SK-MEL-5 (cell line): ENCODE measurements at regions not wholly inside any gene's neighbourhood (a gene's known extent, or its start where the extent isn't known, plus 50 kb on each side); places are given as distances from the start of the nearest gene placed in this dataset.
"Not testable (repeated sequence)": the region's sequence is repeated elsewhere in the genome, so short reads cannot be mapped to it uniquely, and the experiment has no call there.

Experiments
- DNase-seq: peaks from one replicate; pipeline ENCODE4 v3.0.0-alpha.2; 2016; ENCODE audit warnings: low read depth, low spot score
- in situ Hi-C: cut with HindIII; loops from 2 replicates; pipeline ENCODE4 v1.10.0; 2016; ENCODE audit warnings: low sequenced_read_pairs, high pct_unique_total_duplicates, low pct_unique_long_range_greater_than_20kb

GRCh38 chr17:14545156-14545906, 244.4 kb downstream of the HS3ST3B1 start:
- in situ Hi-C loops: no loop called here
- no peak for DNase-seq

DNA sequence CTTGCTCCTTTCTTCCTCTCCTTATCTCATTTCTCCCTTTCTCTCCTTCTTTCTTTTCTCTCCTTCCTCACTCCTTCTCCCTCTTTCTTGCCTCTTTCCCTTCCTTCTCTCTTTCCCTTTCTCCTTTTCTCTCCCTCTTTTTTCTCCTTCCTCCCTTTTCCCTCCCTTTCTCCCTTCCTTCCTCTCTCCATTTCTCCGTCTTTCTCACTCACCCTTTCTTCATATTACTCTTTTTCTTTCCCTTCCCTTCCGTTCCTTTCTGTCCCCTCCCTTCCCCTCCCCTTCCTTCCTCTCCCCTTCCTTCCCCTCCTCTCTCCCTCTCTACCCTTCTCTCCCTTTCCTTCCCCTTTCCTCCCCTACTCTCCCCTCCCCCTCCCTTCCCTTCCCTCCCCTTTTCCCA, 240.8 kb downstream of the HS3ST3B1 start:
- in situ Hi-C loops: no loop called here
- no peak for DNase-seq

DNA sequence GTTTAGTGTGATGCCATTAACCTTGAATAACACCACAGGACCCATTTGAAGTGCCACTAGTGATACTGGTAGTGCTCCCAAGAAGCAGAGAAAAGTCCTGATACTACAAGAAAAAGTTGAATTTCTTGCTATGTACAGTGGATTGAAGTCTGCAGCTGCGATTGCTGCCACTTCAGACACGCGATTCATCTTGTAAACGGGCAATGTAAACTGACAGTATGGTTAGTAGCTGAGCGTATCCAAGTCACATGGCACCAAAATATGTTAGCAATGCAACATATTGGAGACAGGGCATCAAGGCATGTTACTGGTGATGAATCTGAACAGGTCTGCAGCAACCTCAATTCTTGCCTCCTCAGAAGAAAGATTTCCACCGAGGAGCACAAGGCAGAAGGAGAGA, 238.9 kb downstream of the HS3ST3B1 start:
- in situ Hi-C loops: no loop called here
- no peak for DNase-seq

DNA sequence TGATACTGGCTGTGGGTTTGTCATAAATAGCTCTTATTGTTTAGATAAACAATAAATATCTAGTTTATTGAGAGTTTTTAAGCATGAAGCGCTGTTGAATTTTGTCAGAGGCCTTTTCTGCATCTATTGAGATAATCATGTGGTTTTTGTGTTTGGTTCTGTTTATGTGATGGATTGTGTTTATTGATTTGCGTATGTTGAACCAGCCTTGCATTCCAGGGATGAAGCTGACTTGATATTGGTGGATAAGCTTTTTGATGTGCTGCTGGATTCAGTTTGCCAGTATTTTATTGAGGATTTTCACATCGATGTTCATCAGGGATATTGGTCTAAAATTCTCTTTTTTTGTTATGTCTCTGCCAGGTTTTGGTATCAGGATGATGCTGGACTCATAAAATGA, 231.4 kb downstream of the HS3ST3B1 start:
- in situ Hi-C loops, DNase-seq: not testable (repeated sequence)

DNA sequence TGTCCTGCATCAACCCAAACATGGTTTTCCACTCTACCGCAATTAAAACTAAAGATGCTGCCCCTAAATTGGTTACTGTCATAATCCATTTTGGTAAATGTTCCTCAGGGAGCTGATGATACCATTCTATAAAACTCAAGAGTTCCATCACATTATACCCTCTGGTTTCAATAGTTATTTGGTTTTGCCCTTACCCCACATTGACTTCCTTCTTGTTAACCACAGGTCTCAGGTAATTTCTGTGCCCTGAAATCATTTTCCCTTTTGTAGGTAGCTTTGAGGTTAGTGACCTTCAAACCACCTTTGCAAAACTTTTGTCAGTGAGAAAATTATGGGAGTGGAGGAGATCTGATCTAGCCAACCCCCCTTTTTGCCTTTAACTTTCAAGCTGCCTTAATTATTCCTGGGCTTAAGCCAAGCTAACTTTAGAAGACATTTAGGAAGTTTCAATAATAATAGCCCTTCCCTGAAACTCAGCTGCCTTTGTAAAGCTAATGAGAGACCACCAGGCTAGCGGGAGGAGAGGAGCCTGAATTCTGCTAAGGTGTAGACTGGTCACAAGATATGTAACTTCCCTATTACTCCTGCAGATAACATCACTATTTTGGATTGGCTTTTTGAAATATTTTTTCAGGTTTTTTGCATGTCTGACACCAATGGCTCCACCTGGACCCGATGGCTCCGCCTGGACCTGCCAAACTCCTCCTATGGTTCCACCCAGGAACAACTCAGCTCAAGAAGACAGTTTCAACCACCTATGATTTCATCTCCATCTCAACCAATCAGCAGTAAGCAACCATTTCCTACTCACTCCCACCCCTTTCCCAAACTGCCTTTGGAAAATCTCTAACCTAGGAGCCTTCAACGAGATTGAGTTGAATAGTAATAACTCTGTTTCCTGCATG, 224.9 kb downstream of the HS3ST3B1 start:
- in situ Hi-C loops: no loop called here
- no peak for DNase-seq

DNA sequence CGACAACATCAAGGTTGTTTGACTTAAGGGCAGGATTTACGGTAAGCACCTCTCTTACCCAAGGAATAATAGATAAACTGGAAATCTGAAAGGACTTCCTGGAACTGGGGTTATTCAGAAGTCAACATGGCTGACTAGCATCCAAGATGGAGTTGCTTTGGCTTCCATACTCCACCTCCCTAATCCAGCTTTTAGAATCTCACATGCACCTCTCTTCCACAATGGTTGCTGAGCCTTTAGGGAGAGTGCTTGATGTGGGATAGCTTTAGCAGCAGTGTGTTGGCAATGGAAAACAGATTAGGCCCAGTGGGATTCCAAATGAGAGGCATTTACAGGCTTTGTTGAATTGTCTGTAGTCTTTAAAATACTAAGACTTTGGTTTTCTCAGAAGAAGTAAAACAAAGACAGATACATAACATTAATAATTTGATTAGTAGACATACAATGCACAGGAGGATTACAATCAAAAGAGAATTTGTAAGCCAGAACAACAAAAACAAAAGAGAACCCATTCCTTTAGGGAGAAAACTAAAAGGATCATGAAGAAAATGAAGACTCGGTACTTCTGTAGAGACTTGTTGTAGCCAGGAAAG, 222.0 kb downstream of the HS3ST3B1 start:
- in situ Hi-C loops: no loop called here
- DNase-seq: no peak

GRCh38 chr17:14518919-14519318, 218.0 kb downstream of the HS3ST3B1 start:
- DNase-seq, in situ Hi-C loops: not testable (repeated sequence)

- DNase-seq: no peak
- in situ Hi-C loops: no loop called here
These were observed 214.1 kb downstream of the HS3ST3B1 start for GRCh38 chr17:14514973-14515372.

GRCh38 chr17:14513835-14514234, 213.0 kb downstream of the HS3ST3B1 start:
- no peak for DNase-seq
- in situ Hi-C loops: no loop called here

DNA sequence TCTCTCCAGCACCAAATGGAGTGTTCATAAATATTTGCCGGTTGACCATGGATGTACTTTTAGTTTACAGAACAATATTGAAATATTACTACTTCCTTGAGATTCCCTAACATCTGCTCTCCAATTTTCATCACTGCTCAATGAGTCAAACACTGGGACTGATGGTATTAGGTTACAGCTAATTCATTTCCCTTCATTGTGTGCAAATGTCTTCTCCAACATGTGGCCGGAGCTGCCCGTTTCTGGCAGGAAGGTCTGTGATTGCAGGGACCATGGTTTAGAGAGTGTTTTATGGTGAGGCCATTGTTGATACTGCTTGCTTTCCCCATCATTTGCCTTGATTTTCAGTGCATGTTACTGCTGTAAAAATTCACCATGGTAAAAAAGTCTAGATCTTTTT, 209.3 kb downstream of the HS3ST3B1 start:
- in situ Hi-C loops: no loop called here

DNA sequence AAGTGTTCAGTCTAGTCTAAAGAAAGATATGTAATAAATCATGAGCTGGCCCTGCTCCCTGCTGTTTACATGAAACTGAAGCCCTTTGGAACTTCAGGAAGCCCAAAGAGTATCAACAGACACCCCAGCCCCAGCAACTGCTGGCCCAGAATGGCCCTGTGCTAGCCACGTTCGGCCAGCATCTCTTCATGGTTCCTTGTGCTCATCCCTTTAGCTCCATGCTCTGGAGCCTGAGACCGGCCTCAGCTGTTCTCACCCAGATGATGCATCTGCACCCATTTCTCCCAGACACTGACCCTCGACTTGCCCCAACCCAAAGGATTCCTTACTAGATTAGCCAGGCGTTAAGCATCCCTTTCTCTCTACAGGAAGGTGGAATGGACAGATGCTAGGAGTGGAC, 207.3 kb downstream of the HS3ST3B1 start:
- no peak for DNase-seq
- in situ Hi-C loops: no loop called here

More for the DNA sequence above, 209.3 kb downstream of the HS3ST3B1 start:
- no peak for DNase-seq

- no peak for DNase-seq
- in situ Hi-C loops: no loop called here
These were observed 205.5 kb downstream of the HS3ST3B1 start for GRCh38 chr17:14506364-14506763.

GRCh38 chr17:14505606-14506005, 204.7 kb downstream of the HS3ST3B1 start:
- DNase-seq: no peak
- in situ Hi-C loops: no loop called here

DNA sequence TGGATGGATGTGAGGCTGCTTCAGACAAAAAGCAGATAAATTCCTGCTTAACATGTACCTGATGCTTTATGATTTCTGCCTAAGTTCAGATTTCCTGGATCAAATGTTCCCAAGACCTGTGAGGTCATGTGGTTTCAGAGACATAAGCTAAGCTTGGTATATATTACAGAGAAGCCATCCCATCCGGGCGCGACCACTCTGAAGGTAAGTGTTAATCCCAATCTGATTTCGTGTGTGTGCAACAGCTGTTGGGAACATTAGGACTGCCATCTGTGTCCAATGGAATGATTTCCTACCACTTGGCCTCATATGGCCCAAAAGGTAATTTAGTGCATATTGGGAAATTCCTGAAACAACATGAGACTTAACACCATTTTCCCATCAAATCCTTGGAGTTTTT, 199.1 kb downstream of the HS3ST3B1 start:
- in situ Hi-C loops: no loop called here
- DNase-seq: no peak

DNA sequence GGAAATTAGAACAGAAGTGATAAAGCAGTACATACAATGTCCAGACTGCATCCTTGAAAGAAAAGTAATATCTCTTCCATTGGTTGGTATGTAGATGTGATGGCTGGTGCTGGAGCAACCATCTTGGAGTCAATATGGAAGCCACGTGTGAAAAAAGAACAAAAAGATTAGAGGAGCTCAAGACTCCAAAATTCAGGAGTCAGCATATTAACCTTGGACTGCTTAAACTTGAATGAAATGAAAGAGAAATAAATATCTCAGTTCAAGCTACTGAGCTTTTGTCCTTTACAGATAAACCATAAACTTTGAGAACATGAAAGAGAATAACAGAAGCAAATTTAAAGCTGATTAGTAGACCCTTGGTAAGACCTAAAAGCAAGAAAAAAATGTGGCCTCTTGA, 197.9 kb downstream of the HS3ST3B1 start:
- in situ Hi-C loops: no loop called here
- no peak for DNase-seq

DNA sequence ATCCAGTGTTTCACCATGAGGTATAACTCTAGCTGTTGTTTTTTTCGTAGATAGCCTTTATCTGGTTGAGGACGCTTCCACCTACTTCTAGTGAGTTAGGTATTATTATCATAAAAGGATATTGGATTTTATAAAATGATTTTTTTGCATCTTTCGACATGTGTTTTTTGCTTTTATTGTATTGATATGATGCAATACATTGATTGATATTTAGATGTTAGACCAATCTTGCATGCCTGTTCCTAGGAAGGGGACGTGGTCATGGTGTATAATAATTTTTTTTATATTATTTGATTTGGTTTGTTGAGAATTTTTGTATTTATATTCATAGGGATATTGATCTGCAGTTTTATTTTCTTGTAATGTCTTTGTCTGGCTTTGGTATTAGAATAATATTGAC, 193.3 kb downstream of the HS3ST3B1 start:
- in situ Hi-C loops: no loop called here
- DNase-seq: no peak

DNA sequence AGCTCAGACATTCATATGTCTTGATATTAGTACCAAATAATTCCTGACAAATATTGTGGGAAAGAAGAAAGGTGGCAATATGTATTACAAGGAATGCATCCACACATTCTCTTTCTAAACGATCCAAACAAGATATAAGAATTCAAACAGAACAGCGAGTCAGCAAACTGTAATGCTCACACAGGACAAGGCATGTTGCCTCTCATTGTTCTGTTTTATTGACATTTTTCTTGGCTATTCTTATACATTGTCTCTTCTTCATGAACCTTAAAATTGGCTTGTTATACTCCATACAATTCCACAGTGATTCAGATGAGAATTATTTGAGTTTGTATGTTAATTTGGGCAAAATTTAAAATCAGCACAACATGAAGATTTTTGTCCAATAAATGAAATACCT, 189.1 kb downstream of the HS3ST3B1 start:
- in situ Hi-C loops: no loop called here
- DNase-seq: no peak

DNA sequence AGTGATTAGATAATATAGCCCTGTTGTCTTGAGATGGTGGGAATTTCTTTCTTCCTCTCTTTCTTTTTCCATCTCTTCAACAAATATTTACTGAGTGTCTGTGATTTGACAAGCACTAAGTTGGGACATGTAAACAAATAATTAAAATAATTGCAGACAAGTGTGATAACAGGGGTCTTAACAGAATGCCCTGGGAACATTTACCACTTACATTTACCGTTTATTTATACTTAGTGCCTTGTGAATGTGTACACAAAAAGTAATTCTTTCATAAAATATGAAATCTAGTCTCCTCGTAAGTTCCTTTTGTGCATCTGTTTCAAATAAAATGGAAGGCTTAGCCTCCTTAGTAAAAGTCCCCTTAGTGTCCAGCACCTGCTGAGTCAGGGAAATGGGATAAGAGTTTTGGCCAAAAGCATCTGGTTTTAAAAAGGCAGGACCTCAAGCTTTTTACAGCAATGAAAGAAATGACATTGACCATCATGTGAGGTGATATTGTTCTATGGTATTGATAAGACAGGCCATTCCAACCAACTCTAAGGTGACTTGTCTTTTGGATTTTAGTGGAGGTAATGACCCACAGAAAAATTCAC, 188.2 kb downstream of the HS3ST3B1 start:
- in situ Hi-C loops: no loop called here
- no peak for DNase-seq
